Mesothelial cell of epicardium (in vitro differentiated cells): ENCODE measurements at regions not wholly inside any gene's neighbourhood (a gene's known extent, or its start where the extent isn't known, plus 50 kb on each side); places are given as distances from the start of the nearest gene placed in this dataset.

ENCODE experiments used
- DNase-seq, 2 experiments: peaks; one replicate each; pipeline ENCODE4 v3.0.0; 2021; ENCODE audit warnings: low spot score in 2 of 2; ENCODE audit not compliant: unreplicated experiment in 2 of 2
- H3K27ac Mint-ChIP-seq: 2 replicates; pipeline ENCODE4 v1.8.0; 2021; ENCODE audit warnings: mixed read lengths
- H3K27me3 Mint-ChIP-seq: 2 replicates; pipeline ENCODE4 v1.8.0; 2021; ENCODE audit warnings: low read depth, mixed read lengths
- H3K36me3 Mint-ChIP-seq: 2 replicates; pipeline ENCODE4 v1.8.0; 2021; ENCODE audit warnings: mixed read lengths
- H3K4me1 Mint-ChIP-seq: 2 replicates; pipeline ENCODE4 v1.8.0; 2021; ENCODE audit warnings: mixed read lengths
- H3K4me3 Mint-ChIP-seq: 2 replicates; pipeline ENCODE4 v1.8.0; 2021; ENCODE audit warnings: mild to moderate bottlenecking, moderate library complexity, mixed read lengths
- H3K9me3 Mint-ChIP-seq: 2 replicates; pipeline ENCODE4 v1.8.0; 2021; ENCODE audit warnings: mixed read lengths
- TF ChIP-seq, protein P1 (sequence below): fragments of 200-600 bp; sonication (generic); IDR thresholded peaks from one replicate; pipeline ENCODE4 v1.5.0; 2021; ENCODE audit warnings: antibody characterized with exemption; ENCODE audit not compliant: unreplicated experiment

DNA sequence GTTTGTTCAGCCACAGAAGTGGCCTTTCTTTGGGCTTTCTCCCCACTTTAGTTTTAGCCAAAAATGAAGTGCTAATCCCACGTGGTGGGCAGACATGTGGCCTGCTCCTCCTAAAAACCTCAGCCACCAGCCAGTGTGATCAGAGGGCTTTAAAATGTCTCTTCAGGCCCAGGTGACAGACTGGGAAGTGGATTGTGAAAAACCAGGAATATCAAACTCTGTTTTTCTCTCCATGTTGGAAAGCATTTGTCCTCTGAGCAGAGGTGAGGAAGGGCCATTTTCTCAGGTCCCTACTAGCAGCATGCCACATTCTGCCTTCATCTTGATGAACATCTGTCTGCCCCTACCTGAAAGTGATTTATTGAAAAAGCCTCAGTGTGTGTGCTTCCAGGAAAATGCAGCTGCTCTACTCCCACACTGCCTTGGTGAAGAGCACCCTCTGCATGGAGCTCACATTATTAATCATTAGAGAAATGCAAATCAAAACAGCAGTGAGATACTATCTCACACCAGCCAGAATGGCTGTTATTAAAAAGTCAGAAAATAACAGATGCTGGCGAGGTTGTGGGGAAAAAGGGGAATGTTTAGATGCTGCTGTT, 181.2 kb upstream of the DMAC1 start:
- no peak overlapping the region for H3K4me3 Mint-ChIP-seq
- H3K9me3 Mint-ChIP-seq: peaks cover 7% of the 10 kb centered on the region
- H3K27me3 Mint-ChIP-seq: no peaks in the 10 kb centered on the region
- DNase-seq: no peak
- peaks cover 20% of the 10 kb centered on the region for H3K4me1 Mint-ChIP-seq
- no peaks in the 10 kb centered on the region for H3K36me3 Mint-ChIP-seq
- TF ChIP-seq, protein P1, sequence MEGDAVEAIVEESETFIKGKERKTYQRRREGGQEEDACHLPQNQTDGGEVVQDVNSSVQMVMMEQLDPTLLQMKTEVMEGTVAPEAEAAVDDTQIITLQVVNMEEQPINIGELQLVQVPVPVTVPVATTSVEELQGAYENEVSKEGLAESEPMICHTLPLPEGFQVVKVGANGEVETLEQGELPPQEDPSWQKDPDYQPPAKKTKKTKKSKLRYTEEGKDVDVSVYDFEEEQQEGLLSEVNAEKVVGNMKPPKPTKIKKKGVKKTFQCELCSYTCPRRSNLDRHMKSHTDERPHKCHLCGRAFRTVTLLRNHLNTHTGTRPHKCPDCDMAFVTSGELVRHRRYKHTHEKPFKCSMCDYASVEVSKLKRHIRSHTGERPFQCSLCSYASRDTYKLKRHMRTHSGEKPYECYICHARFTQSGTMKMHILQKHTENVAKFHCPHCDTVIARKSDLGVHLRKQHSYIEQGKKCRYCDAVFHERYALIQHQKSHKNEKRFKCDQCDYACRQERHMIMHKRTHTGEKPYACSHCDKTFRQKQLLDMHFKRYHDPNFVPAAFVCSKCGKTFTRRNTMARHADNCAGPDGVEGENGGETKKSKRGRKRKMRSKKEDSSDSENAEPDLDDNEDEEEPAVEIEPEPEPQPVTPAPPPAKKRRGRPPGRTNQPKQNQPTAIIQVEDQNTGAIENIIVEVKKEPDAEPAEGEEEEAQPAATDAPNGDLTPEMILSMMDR: no peak
- H3K27ac Mint-ChIP-seq: no peak overlapping the region

GRCh38 chr9:7980041-7980440, 180.5 kb upstream of the DMAC1 start:
- no peak for DNase-seq
- Mint-ChIP-seq H3K36me3 (no peaks in the 10 kb centered on the region), H3K27ac (peak overlapping the region; percentile 37), H3K27me3 (no peaks in the 10 kb centered on the region), H3K9me3 (peaks cover 7% of the 10 kb centered on the region), H3K4me3 (no peak overlapping the region), H3K4me1 (peaks cover 20% of the 10 kb centered on the region)
- TF ChIP-seq, protein P1: no peak

- TF ChIP-seq, protein P1: no peak
- no peak for DNase-seq
- no peak overlapping the region for H3K4me3 Mint-ChIP-seq
- H3K4me1 Mint-ChIP-seq: peaks cover 24% of the 10 kb centered on the region
- peaks cover 7% of the 10 kb centered on the region for H3K9me3 Mint-ChIP-seq
- no peaks in the 10 kb centered on the region for H3K36me3 Mint-ChIP-seq
- peak overlapping the region; percentile 37 for H3K27ac Mint-ChIP-seq
- no peaks in the 10 kb centered on the region for H3K27me3 Mint-ChIP-seq
These were observed 180.0 kb upstream of the DMAC1 start for GRCh38 chr9:7979611-7980010.

- Mint-ChIP-seq H3K4me3 (no peak overlapping the region), H3K9me3 (peaks cover 7% of the 10 kb centered on the region), H3K27ac (no peak overlapping the region), H3K36me3 (no peaks in the 10 kb centered on the region), H3K4me1 (peaks cover 29% of the 10 kb centered on the region), H3K27me3 (no peaks in the 10 kb centered on the region)
- no peak for DNase-seq
- TF ChIP-seq, protein P1: no peak
These were observed 178.0 kb upstream of the DMAC1 start for GRCh38 chr9:7977586-7977985.

- H3K27me3 Mint-ChIP-seq: peaks cover 2% of the 10 kb centered on the region
- DNase-seq: no peak
- TF ChIP-seq, protein P1: no peak
- no peak overlapping the region for H3K4me3 Mint-ChIP-seq
- peaks cover 7% of the 10 kb centered on the region for H3K9me3 Mint-ChIP-seq
- no peak overlapping the region for H3K27ac Mint-ChIP-seq
- H3K4me1 Mint-ChIP-seq: peaks cover 29% of the 10 kb centered on the region
- H3K36me3 Mint-ChIP-seq: no peaks in the 10 kb centered on the region
These were observed 177.3 kb upstream of the DMAC1 start for GRCh38 chr9:7976856-7977255.
